ENCODE measurements at regions not wholly inside any gene's neighbourhood (a gene's known extent, or its start where the extent isn't known, plus 50 kb on each side); places are given as distances from the start of the nearest gene placed in this dataset.

DNA sequence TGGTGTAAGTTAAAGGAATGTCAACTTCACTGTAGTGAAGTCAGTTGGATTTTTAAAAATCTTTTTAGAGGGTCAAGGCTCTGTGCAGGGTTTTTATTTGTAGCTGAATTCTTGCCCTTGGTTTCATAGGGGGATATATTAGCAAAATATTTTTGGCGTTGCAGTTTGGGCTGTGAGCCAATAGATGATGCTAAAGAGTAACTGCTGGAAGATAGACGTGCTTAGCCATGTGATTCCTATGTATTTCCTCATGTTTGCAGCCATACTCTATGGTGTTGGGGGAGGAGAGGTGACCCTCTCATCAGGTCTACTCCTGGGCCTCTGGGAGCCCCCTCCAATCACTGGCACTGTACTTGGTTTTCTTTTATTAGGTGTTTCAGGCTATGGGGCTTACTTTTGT is 246.7 kb upstream of the ARHGAP24 start:
- DNase-seq (ENCODE audit: low spot score) = no peak
- intact Hi-C loops (cut with DNase I) = no loop called here

GRCh38 chr4:85233516-85233915 is 241.4 kb upstream of the ARHGAP24 start:
- intact Hi-C loops (cut with DNase I) = no loop called here
- no peak for DNase-seq (ENCODE audit: low spot score)

DNA sequence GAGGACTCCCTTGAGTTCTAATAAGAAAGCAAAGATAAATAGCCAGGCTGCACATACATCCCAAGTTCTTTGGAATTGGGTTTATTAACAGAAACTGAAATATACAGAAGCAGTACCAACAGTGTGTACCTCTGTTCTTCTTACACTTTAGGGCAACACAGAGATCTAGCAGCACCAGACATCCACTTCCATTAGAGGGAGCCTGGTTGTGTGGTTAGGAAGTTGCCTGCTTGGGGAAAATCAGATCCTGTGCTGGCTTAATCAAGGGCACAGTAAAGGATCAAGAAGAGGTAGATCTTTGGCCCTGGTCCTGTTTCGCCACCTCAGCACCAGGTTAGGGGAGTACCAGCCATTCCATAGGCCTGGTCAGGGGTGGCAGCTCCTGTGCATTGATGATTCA is 231.1 kb upstream of the ARHGAP24 start:
- intact Hi-C loops (cut with DNase I) = no loop called here
- no peak for DNase-seq (ENCODE audit: low spot score)

GRCh38 chr4:85244638-85245037 is 230.3 kb upstream of the ARHGAP24 start:
- intact Hi-C loops (cut with DNase I) = no loop called here
- DNase-seq (ENCODE audit: low spot score) = no peak

GRCh38 chr4:85246055-85246454 is 228.9 kb upstream of the ARHGAP24 start:
- DNase-seq (ENCODE audit: low spot score) = no peak
- intact Hi-C loops (cut with DNase I) = no loop called here

DNA sequence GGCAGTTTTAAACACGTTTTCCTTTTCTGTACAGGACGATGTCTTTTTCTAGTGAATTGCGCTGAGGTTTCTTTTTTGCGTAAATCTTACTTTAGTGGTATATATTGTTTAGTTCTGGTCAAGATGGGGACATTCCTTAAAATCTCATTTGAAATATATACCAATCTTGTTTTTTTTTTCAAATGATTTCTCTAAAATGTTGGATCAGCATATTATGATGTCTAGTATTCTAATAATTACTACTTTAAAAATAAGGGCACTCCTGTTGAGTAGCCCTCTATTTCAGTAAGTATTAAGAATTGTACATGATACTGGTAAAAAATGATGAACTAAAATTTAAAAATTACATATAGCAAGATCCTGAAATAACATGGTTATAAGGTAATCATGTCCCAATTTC is 224.1 kb upstream of the ARHGAP24 start:
- intact Hi-C loops (cut with DNase I) = no loop called here
- DNase-seq (ENCODE audit: low spot score) = no peak

DNA sequence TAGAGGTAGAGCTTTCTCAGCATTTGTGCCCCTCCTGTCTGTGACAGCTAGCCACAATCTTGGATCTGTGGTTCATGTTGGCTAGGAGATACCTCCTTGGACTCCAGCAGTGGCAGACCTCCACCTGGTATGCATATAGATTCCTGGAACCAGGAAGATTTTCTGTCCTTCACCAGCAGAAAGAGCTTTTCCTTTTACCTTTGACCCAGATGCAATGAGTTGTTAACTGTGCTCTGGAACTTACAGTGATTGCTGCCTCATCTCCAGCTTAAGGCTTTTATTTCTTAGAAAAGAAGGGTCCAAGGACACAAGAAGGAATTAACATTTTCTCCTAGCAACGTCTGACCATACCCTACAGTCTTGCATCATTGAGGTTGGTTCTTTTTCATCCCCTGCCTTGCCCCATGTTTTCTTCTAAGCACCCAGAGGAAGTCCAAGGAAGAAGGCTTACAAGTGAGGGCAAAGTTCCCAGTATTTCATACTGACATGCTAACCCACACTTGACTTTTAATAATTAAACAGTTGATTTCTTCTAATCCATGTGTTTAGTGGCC is 217.1 kb upstream of the ARHGAP24 start:
- intact Hi-C loops (cut with DNase I) = no loop called here

GRCh38 chr4:85260064-85260463 is 214.9 kb upstream of the ARHGAP24 start:
- DNase-seq (ENCODE audit: low spot score) = no peak
- intact Hi-C loops (cut with DNase I) = no loop called here

More for the DNA sequence above, 217.1 kb upstream of the ARHGAP24 start:
- no peak for DNase-seq (ENCODE audit: low spot score)

DNA sequence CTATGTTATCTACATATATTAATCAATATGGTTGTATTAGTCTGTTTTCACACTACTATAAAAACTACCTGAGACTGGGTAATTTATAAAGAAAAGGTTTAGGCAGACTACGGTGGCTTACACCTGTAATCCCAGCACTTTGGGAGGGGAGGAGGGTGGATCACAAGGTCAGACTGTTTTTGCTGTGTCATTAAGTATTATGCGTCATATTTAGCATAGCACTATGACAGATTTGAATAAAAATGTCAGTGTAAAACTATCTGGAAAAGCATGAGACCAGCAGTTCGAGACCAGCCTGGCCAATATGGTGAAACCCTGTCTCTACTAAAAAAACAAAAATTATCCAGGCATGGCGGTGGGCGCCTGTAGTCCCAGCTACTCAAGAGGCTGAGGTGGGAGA is 209.7 kb upstream of the ARHGAP24 start:
- intact Hi-C loops (cut with DNase I) = no loop called here
- no peak for DNase-seq (ENCODE audit: low spot score)

- no peak for DNase-seq (ENCODE audit: low spot score)
- intact Hi-C loops (cut with DNase I) = no loop called here
These were observed 206.8 kb upstream of the ARHGAP24 start for GRCh38 chr4:85268188-85268587.

DNA sequence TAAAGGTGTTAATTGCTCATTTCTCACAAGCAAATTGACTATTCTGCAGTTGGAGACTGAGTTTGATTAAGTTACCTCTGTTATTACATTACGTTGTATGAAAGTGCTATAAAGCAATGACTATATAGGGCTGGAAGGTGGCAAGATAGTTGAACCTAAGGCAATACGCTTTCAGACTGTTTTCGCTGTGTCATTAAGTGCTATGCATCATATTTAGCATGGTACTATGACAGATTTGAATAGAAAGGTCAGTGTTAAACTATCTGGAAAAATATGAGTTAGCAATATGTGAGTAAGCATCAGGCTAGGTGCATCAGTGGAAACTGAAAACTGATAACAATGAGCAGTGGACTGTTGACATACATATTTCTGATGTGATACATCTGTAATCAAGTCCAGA is 206.0 kb upstream of the ARHGAP24 start:
- no peak for DNase-seq (ENCODE audit: low spot score)
- intact Hi-C loops (cut with DNase I) = no loop called here

DNA sequence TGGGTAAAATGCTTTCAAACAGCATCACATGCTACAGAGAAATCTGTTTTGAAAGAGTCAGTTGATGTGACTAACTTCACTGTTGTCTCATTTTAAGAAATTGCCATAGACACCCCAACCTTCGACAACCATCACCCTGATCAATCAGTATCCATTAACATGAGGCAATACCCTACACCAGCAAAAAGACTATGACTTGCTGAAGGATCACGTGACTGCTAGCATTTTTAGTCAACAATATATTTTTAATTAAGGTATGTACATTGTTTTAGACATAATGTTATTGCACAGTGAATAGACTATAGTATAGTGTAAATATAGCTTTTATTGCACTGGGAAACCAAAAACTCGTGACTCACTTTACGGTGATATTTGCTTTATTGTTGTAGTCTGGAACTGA is 200.0 kb upstream of the ARHGAP24 start:
- intact Hi-C loops (cut with DNase I) = no loop called here
- DNase-seq (ENCODE audit: low spot score) = no peak

- DNase-seq (ENCODE audit: low spot score) = no peak
- intact Hi-C loops (cut with DNase I) = no loop called here
These were observed 194.0 kb upstream of the ARHGAP24 start for GRCh38 chr4:85280963-85281362.

- DNase-seq (ENCODE audit: low spot score) = no peak
- intact Hi-C loops (cut with DNase I) = no loop called here
These were observed 183.7 kb upstream of the ARHGAP24 start for GRCh38 chr4:85291226-85291625.

GRCh38 chr4:85298037-85298436 is 176.9 kb upstream of the ARHGAP24 start:
- intact Hi-C loops (cut with DNase I) = no loop called here
- no peak for DNase-seq (ENCODE audit: low spot score)

- intact Hi-C loops (cut with DNase I) = no loop called here
These were observed 172.7 kb upstream of the ARHGAP24 start for GRCh38 chr4:85302193-85302736.

GRCh38 chr4:85302756-85303155 is 172.2 kb upstream of the ARHGAP24 start:
- intact Hi-C loops (cut with DNase I) = no loop called here
- DNase-seq (ENCODE audit: low spot score) = no peak

More at GRCh38 chr4:85302193-85302736, 172.7 kb upstream of the ARHGAP24 start:
- DNase-seq (ENCODE audit: low spot score) = no peak

DNA sequence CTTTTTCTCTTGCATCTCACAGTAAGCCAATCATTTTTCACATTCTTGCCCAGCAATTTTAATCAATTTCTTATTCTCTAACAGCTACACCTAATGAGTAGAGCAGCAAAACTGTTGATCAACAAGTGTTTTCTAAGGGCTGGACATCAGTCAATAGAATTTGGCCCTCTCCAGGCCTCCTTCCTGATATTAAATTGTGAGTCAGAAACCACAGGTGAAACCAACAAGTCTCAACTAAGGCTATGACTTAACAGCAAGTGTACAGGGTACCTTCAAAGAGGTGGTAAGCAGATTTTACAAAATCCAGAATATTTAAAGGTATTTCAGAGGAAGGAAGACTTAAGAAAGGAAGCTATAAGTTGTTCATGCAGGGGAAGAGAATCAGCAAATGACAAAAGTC is 156.5 kb upstream of the ARHGAP24 start:
- no peak for DNase-seq (ENCODE audit: low spot score)
- intact Hi-C loops (cut with DNase I) = no loop called here

DNA sequence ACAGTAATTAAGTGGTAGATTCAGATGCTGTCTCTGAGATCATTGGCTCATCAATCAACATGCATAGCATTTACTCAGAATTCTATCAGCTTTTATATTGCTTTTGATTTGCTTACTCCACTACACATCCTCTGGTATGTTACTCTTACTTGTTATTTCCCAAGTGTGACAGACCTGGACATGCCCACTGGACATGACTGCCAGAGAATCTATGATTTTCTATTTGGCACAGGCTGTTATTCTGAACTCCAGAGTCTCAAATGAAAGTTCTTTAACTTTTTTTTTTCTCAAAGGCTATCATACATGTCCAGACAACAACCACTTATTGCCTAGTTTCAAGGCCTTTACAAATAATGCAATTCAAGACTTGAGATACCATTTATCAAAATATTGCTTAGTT is 116.1 kb upstream of the ARHGAP24 start:
- intact Hi-C loops (cut with DNase I) = no loop called here
- no peak for DNase-seq (ENCODE audit: low spot score)

DNA sequence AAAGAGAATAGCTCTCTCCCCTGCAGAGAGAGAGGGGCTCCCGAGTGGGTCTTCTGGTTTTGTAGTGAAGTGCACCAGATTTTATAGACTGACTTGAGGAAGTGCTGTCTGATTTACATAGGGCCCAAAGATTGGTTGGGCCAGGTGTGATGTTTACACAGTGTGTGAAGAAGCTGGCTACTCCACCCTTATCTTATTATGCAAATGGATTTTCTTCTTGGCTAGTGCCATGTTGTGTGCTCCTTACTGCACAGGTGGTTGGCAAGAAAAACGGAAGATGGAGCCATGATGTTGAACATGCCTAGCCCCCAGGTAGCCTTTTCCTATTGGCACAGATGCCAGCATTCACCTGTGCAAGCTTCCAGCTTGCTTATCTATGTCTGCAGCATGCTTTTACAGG is 112.4 kb upstream of the ARHGAP24 start:
- intact Hi-C loops (cut with DNase I) = loop anchor here (10.0 kb wide), 1 partner anchor 278 kb away; no protein-coding TSS in a partner anchor
- DNase-seq (ENCODE audit: low spot score) = no peak

- intact Hi-C loops (cut with DNase I) = loop anchor here (10.0 kb wide), 1 partner anchor 283 kb away; no protein-coding TSS in a partner anchor
- DNase-seq (ENCODE audit: low spot score) = no peak
These were observed 107.1 kb upstream of the ARHGAP24 start for GRCh38 chr4:85367815-85368214.

- DNase-seq (ENCODE audit: low spot score) = no peak
- intact Hi-C loops (cut with DNase I) = loop anchor here (10.0 kb wide), 1 partner anchor 283 kb away; no protein-coding TSS in a partner anchor
These were observed 106.7 kb upstream of the ARHGAP24 start for GRCh38 chr4:85368240-85368639.

All from cardiac septum (tissue), 1 donor.